ENCODE measurements at regions not wholly inside any gene's neighbourhood (a gene's known extent, or its start where the extent isn't known, plus 50 kb on each side); places are given as distances from the start of the nearest gene placed in this dataset.

DNA sequence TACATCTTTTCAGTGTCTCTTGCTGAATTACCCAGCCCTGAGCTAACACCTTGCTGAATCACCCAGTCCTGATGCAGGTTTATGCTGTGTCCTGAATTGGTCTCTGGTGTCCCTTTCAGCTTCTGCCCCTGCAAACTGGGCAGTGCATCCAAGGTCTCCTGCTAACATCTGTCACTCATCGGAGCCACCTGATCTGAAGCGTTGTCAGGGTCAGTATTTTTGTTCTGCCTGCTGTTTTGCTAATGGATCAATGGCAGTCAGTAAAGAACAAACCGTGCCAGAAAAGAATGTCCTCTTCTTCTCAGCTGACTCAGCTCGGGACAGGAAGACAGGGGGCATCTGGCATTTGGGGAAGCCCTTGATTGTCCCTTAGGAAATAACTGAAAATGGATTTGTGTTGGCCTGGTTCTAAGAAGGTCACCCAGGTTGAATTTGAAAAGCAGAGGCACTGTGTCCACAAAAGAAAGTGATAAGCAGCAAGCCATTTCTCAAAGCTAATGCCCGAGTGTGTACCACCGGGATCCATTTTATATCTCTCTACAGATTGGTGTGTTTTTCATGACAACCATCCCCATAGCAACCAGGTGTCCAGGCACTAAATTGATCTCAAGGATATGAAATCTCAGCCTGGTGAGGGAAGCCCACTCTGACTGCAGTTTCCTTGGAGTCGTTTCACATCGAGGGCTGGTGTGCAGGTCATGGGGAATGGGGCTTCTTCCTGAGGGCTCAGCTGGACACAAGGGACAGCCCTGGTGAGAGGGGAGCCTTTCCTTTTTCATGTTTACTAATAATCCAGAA, 109.7 kb upstream of the IRF2BP2 start:
- TF ChIP-seq, protein P1, sequence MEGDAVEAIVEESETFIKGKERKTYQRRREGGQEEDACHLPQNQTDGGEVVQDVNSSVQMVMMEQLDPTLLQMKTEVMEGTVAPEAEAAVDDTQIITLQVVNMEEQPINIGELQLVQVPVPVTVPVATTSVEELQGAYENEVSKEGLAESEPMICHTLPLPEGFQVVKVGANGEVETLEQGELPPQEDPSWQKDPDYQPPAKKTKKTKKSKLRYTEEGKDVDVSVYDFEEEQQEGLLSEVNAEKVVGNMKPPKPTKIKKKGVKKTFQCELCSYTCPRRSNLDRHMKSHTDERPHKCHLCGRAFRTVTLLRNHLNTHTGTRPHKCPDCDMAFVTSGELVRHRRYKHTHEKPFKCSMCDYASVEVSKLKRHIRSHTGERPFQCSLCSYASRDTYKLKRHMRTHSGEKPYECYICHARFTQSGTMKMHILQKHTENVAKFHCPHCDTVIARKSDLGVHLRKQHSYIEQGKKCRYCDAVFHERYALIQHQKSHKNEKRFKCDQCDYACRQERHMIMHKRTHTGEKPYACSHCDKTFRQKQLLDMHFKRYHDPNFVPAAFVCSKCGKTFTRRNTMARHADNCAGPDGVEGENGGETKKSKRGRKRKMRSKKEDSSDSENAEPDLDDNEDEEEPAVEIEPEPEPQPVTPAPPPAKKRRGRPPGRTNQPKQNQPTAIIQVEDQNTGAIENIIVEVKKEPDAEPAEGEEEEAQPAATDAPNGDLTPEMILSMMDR (IDR thresholded peaks at IDR 0.05): no peak
- TF ChIP-seq POLR2A (IDR thresholded peaks at IDR 0.05): no peak
